IPS-20b (cell line): ENCODE measurements at regions not wholly inside any gene's neighbourhood (a gene's known extent, or its start where the extent isn't known, plus 50 kb on each side); places are given as distances from the start of the nearest gene placed in this dataset.

Experiments
- H3K27ac ChIP-seq: one replicate; pipeline ENCODE4 v1.5.1; 2013; ENCODE audit warnings: low read length
- H3K27me3 ChIP-seq: 2 replicates; pipeline ENCODE4 v1.6.1; 2013; ENCODE audit warnings: mild to moderate bottlenecking, low read length, inconsistent platforms; ENCODE audit not compliant: insufficient read depth
- H3K36me3 ChIP-seq: 2 replicates; pipeline ENCODE4 v1.6.1; 2013; ENCODE audit warnings: low read depth, mild to moderate bottlenecking, inconsistent platforms, low read length, moderate library complexity; ENCODE audit not compliant: insufficient read depth
- H3K4me1 ChIP-seq: 2 replicates; pipeline ENCODE4 v1.6.1; 2013; ENCODE audit warnings: mild to moderate bottlenecking, control low read depth, inconsistent platforms, low read length, moderate library complexity; ENCODE audit not compliant: insufficient read depth
- H3K4me3 ChIP-seq: 2 replicates; pipeline ENCODE4 v1.5.1; 2013; ENCODE audit warnings: mild to moderate bottlenecking, low read length, inconsistent platforms
- H3K9ac ChIP-seq: 2 replicates; pipeline ENCODE4 v1.6.1; 2013; ENCODE audit warnings: low read depth, mild to moderate bottlenecking, inconsistent platforms, low read length, moderate library complexity
- H3K9me3 ChIP-seq: 2 replicates; pipeline ENCODE4 v1.6.1; 2013; ENCODE audit warnings: mild to moderate bottlenecking, low read depth, low read length, inconsistent platforms; ENCODE audit not compliant: insufficient read depth

GRCh38 chr10:107806026-107806425 lies 641.5 kb upstream of the SORCS1 start:
- Histone ChIP-seq H3K27ac (no peak overlapping the region), H3K36me3 (no peaks in the 10 kb centered on the region), H3K9me3 (no peaks in the 10 kb centered on the region), H3K4me3 (no peak overlapping the region), H3K4me1 (0 out of 2 replicates have a peak, but pooled peaks cover 3% of the 10 kb centered on the region), H3K27me3 (no peaks in the 10 kb centered on the region), H3K9ac (no peak overlapping the region)

GRCh38 chr10:107803546-107803945 lies 639.0 kb upstream of the SORCS1 start:
- H3K4me1 ChIP-seq, result no peaks in the 10 kb centered on the region
- H3K36me3 ChIP-seq, result no peaks in the 10 kb centered on the region
- H3K9ac ChIP-seq, result no peak overlapping the region
- no peaks in the 10 kb centered on the region for H3K9me3 ChIP-seq
- H3K27me3 ChIP-seq, result no peaks in the 10 kb centered on the region
- H3K4me3 ChIP-seq, result no peak overlapping the region
- no peak overlapping the region for H3K27ac ChIP-seq

DNA sequence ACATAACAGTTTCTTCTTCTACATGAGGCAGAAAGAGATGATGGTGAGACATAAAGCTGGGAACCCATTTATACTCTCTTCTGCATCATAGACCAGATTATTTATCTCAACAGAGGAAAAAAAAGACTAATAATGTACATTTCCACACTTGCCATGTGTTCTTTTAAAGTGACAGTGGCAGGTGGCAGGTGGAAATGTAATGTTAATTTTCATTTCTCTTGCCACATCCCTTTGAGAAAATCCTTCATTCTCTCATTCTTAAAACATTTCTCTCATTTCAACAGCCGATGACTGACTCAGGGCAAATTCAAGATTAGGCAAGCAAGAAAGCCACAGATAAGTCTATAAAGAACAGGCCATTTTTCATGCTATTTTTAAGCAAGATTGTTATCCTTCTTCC lies 635.6 kb upstream of the SORCS1 start:
- H3K4me1 ChIP-seq, result no peaks in the 10 kb centered on the region
- no peaks in the 10 kb centered on the region for H3K27me3 ChIP-seq
- H3K27ac ChIP-seq, result no peak overlapping the region
- H3K36me3 ChIP-seq, result no peaks in the 10 kb centered on the region
- H3K9ac ChIP-seq, result no peak overlapping the region
- no peak overlapping the region for H3K4me3 ChIP-seq
- H3K9me3 ChIP-seq, result no peaks in the 10 kb centered on the region

DNA sequence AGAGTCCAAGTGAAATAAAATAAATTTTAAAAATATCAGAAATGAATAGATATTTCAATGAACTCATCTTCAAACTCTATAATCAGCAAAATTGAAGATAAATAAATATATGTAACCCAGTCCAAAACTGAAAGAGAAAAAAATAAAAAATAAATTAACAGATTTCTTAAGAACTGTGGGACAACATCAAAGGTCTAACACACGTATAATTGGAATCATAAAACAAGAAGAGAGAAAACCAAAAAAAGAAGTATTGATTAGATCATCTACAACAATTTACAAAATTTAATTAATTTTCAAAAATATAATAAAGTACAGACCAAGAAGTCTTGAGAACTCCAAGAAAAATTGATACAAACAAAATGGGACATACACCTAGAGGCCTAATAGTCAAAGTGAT lies 625.8 kb upstream of the SORCS1 start:
- Histone ChIP-seq H3K27ac (no peak overlapping the region), H3K4me1 (no peaks in the 10 kb centered on the region), H3K27me3 (no peaks in the 10 kb centered on the region), H3K9ac (no peak overlapping the region), H3K9me3 (peaks cover 12% of the 10 kb centered on the region; the same call in 1 of the 2 replicates), H3K36me3 (no peaks in the 10 kb centered on the region), H3K4me3 (no peak overlapping the region)

GRCh38 chr10:107771066-107771465 lies 606.6 kb upstream of the SORCS1 start:
- no peaks in the 10 kb centered on the region for H3K27me3 ChIP-seq
- H3K9ac ChIP-seq, result no peak overlapping the region
- H3K36me3 ChIP-seq, result no peaks in the 10 kb centered on the region
- H3K4me3 ChIP-seq, result no peak overlapping the region
- no peak overlapping the region for H3K27ac ChIP-seq
- peaks cover 5% of the 10 kb centered on the region; the same call in 1 of the 2 replicates for H3K9me3 ChIP-seq
- no peaks in the 10 kb centered on the region for H3K4me1 ChIP-seq

GRCh38 chr10:107767185-107767584 lies 602.7 kb upstream of the SORCS1 start:
- H3K9ac ChIP-seq, result no peak overlapping the region
- no peaks in the 10 kb centered on the region for H3K9me3 ChIP-seq
- no peaks in the 10 kb centered on the region; the same call in 1 of the 2 replicates for H3K4me1 ChIP-seq
- H3K27me3 ChIP-seq, result no peaks in the 10 kb centered on the region
- H3K27ac ChIP-seq, result no peak overlapping the region
- no peak overlapping the region for H3K4me3 ChIP-seq
- no peaks in the 10 kb centered on the region for H3K36me3 ChIP-seq

- Histone ChIP-seq H3K27ac (no peak overlapping the region), H3K9me3 (no peaks in the 10 kb centered on the region), H3K36me3 (no peaks in the 10 kb centered on the region), H3K4me3 (no peak overlapping the region), H3K9ac (no peak overlapping the region), H3K27me3 (no peaks in the 10 kb centered on the region), H3K4me1 (no peaks in the 10 kb centered on the region)
Observed at GRCh38 chr10:107754814-107755213, 590.3 kb upstream of the SORCS1 start.

- H3K27ac ChIP-seq, result no peak overlapping the region
- H3K9ac ChIP-seq, result no peak overlapping the region
- no peaks in the 10 kb centered on the region for H3K36me3 ChIP-seq
- H3K9me3 ChIP-seq, result no peaks in the 10 kb centered on the region
- H3K4me1 ChIP-seq, result no peaks in the 10 kb centered on the region
- H3K27me3 ChIP-seq, result no peaks in the 10 kb centered on the region
- no peak overlapping the region for H3K4me3 ChIP-seq
Observed at GRCh38 chr10:107749235-107749634, 584.7 kb upstream of the SORCS1 start.

GRCh38 chr10:107747851-107748250 lies 583.3 kb upstream of the SORCS1 start:
- no peak overlapping the region for H3K27ac ChIP-seq

DNA sequence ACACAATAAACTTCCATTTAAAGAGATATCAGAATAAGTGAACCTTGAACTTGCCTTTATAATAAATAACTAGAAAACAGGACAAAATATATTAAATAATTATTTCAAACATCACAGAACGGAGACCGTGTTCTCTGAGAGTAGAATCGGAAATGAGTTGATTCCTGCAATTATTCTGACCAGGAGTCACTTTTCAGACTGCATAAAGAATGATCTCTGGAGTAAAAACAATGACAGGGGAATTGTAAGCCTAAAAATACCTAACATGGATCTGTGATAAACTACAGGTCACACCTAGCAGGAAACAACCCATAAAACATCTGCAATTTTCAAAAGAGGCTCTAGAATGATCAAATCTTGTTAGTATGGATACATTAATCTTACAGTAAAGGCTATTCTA lies 577.5 kb upstream of the SORCS1 start:
- H3K36me3 ChIP-seq, result no peaks in the 10 kb centered on the region
- no peaks in the 10 kb centered on the region for H3K4me1 ChIP-seq
- H3K9ac ChIP-seq, result no peak overlapping the region
- no peaks in the 10 kb centered on the region for H3K9me3 ChIP-seq
- H3K4me3 ChIP-seq, result no peak overlapping the region
- H3K27me3 ChIP-seq, result no peaks in the 10 kb centered on the region
- H3K27ac ChIP-seq, result no peak overlapping the region

More at GRCh38 chr10:107747851-107748250, 583.3 kb upstream of the SORCS1 start:
- no peaks in the 10 kb centered on the region for H3K27me3 ChIP-seq
- no peak overlapping the region for H3K4me3 ChIP-seq
- H3K9me3 ChIP-seq, result no peaks in the 10 kb centered on the region
- H3K9ac ChIP-seq, result no peak overlapping the region
- no peaks in the 10 kb centered on the region for H3K4me1 ChIP-seq
- no peaks in the 10 kb centered on the region for H3K36me3 ChIP-seq

DNA sequence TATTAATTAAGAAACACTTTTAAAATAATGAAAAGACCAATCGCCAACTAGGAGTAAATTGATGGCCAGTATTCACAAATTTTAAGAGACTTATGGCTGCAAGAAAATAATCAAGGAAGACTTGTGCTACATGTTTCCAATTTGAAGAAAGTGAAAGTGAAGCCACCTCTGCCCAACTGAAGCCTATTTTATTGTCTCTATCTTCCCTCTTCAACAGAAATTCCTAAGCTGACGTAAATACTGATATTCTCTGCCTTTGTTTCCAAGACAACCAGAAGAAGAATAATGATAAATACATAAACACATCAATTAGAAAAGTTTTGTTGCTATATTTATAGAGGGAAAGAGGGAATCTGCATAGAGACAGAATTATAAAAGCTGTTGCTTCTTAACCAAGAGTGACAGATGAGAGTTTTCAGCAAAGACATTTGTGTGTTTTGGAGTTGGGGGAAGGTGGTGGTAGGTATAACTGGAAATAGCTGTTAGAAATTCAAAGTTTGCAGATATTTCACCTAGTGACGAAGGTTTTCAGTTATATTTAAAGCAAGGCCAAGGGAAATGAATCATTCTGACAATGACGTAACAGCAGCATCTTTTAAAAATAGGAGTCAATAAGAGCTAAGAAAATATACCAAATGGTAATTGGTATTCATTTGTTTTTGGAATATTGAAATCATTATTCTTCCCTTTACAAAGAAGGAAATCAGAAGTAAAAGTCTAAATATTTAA lies 576.6 kb upstream of the SORCS1 start:
- H3K4me1 ChIP-seq, result no peaks in the 10 kb centered on the region
- H3K9me3 ChIP-seq, result no peaks in the 10 kb centered on the region
- no peaks in the 10 kb centered on the region for H3K27me3 ChIP-seq
- no peak overlapping the region for H3K4me3 ChIP-seq
- H3K27ac ChIP-seq, result no peak overlapping the region
- no peak overlapping the region for H3K9ac ChIP-seq
- no peaks in the 10 kb centered on the region for H3K36me3 ChIP-seq

GRCh38 chr10:107739951-107740350 lies 575.4 kb upstream of the SORCS1 start:
- no peaks in the 10 kb centered on the region for H3K27me3 ChIP-seq

More at GRCh38 chr10:107739951-107740350, 575.4 kb upstream of the SORCS1 start:
- no peaks in the 10 kb centered on the region for H3K9me3 ChIP-seq
- H3K36me3 ChIP-seq, result no peaks in the 10 kb centered on the region
- H3K9ac ChIP-seq, result no peak overlapping the region
- H3K4me3 ChIP-seq, result no peak overlapping the region
- H3K4me1 ChIP-seq, result no peaks in the 10 kb centered on the region
- no peak overlapping the region for H3K27ac ChIP-seq
